ENCODE measurements at regions not wholly inside any gene's neighbourhood (a gene's known extent, or its start where the extent isn't known, plus 50 kb on each side); places are given as distances from the start of the nearest gene placed in this dataset.
"Not testable (repeated sequence)": the region's sequence is repeated elsewhere in the genome, so short reads cannot be mapped to it uniquely, and the experiment has no call there.

- Histone ChIP-seq H3K4me3 (ENCODE audit: insufficient read depth, low read depth, low read length) (no peak overlapping the region), H3K9me3 (ENCODE audit: control insufficient read depth, low read length) (no peaks in the 10 kb centered on the region), H3K27me3 (ENCODE audit: control insufficient read depth, insufficient read depth, low read length, poor library complexity, severe bottlenecking) (no peaks in the 10 kb centered on the region), H3K4me1 (ENCODE audit: control insufficient read depth, insufficient read depth, low read length) (no peaks in the 10 kb centered on the region), H3K36me3 (ENCODE audit: control insufficient read depth, insufficient read depth, low read length) (no peaks in the 10 kb centered on the region), H3K27ac (ENCODE audit: insufficient read depth, low read depth, low read length, poor library complexity, severe bottlenecking) (no peak overlapping the region)
- WGBS, 2 experiments, result 93 to 95% methylated on average over 7 of the region's 7 CpGs
Measured at GRCh38 chr9:89942643-89943042, 337.8 kb downstream of the GADD45G start.

GRCh38 chr9:89943309-89943708, 338.5 kb downstream of the GADD45G start:
- WGBS, 2 experiments, result 77 to 80% methylated on average over 2 of the region's 2 CpGs
- no peaks in the 10 kb centered on the region for H3K9me3 ChIP-seq (ENCODE audit: control insufficient read depth, low read length)
- H3K36me3 ChIP-seq (ENCODE audit: control insufficient read depth, insufficient read depth, low read length), result no peaks in the 10 kb centered on the region
- H3K4me1 ChIP-seq (ENCODE audit: control insufficient read depth, insufficient read depth, low read length), result no peaks in the 10 kb centered on the region
- no peak overlapping the region for H3K4me3 ChIP-seq (ENCODE audit: insufficient read depth, low read depth, low read length)
- H3K27ac ChIP-seq (ENCODE audit: insufficient read depth, low read depth, low read length, poor library complexity, severe bottlenecking), result no peak overlapping the region
- no peaks in the 10 kb centered on the region for H3K27me3 ChIP-seq (ENCODE audit: control insufficient read depth, insufficient read depth, low read length, poor library complexity, severe bottlenecking)

- H3K4me1 ChIP-seq (ENCODE audit: control insufficient read depth, insufficient read depth, low read length), result no peaks in the 10 kb centered on the region
- no peak overlapping the region for H3K27ac ChIP-seq (ENCODE audit: insufficient read depth, low read depth, low read length, poor library complexity, severe bottlenecking)
- H3K27me3 ChIP-seq (ENCODE audit: control insufficient read depth, insufficient read depth, low read length, poor library complexity, severe bottlenecking), result no peaks in the 10 kb centered on the region
- H3K36me3 ChIP-seq (ENCODE audit: control insufficient read depth, insufficient read depth, low read length), result no peaks in the 10 kb centered on the region
- H3K9me3 ChIP-seq (ENCODE audit: control insufficient read depth, low read length), result no peaks in the 10 kb centered on the region
- no peak overlapping the region for H3K4me3 ChIP-seq (ENCODE audit: insufficient read depth, low read depth, low read length)
- 88 to 98% methylated on average over 1 to 3 of the region's 3 CpGs for WGBS, 2 experiments
Measured at GRCh38 chr9:89943728-89944127, 338.9 kb downstream of the GADD45G start.

- Histone ChIP-seq H3K4me1 (ENCODE audit: control insufficient read depth, insufficient read depth, low read length) (no peaks in the 10 kb centered on the region), H3K36me3 (ENCODE audit: control insufficient read depth, insufficient read depth, low read length) (no peaks in the 10 kb centered on the region), H3K4me3 (ENCODE audit: insufficient read depth, low read depth, low read length) (no peak overlapping the region), H3K27me3 (ENCODE audit: control insufficient read depth, insufficient read depth, low read length, poor library complexity, severe bottlenecking) (no peaks in the 10 kb centered on the region), H3K27ac (ENCODE audit: insufficient read depth, low read depth, low read length, poor library complexity, severe bottlenecking) (no peak overlapping the region), H3K9me3 (ENCODE audit: control insufficient read depth, low read length) (no peaks in the 10 kb centered on the region)
- 74 to 85% methylated on average over 4 of the region's 4 CpGs for WGBS, 2 experiments
Measured at GRCh38 chr9:89945133-89945532, 340.3 kb downstream of the GADD45G start.

GRCh38 chr9:89946741-89947140, 341.9 kb downstream of the GADD45G start:
- 77 to 84% methylated on average over 3 of the region's 3 CpGs for WGBS, 2 experiments
- H3K4me1 ChIP-seq (ENCODE audit: control insufficient read depth, insufficient read depth, low read length), result no peaks in the 10 kb centered on the region

GRCh38 chr9:89949111-89949510, 344.3 kb downstream of the GADD45G start:
- Histone ChIP-seq H3K4me3 (ENCODE audit: insufficient read depth, low read depth, low read length) (no peak overlapping the region), H3K4me1 (ENCODE audit: control insufficient read depth, insufficient read depth, low read length) (no peaks in the 10 kb centered on the region)
- WGBS, 2 experiments, result 89 to 92% methylated on average over 4 of the region's 4 CpGs

More at GRCh38 chr9:89946741-89947140, 341.9 kb downstream of the GADD45G start:
- Histone ChIP-seq H3K27me3 (ENCODE audit: control insufficient read depth, insufficient read depth, low read length, poor library complexity, severe bottlenecking) (no peaks in the 10 kb centered on the region), H3K4me3 (ENCODE audit: insufficient read depth, low read depth, low read length) (no peak overlapping the region), H3K27ac (ENCODE audit: insufficient read depth, low read depth, low read length, poor library complexity, severe bottlenecking) (no peak overlapping the region), H3K36me3 (ENCODE audit: control insufficient read depth, insufficient read depth, low read length) (no peaks in the 10 kb centered on the region), H3K9me3 (ENCODE audit: control insufficient read depth, low read length) (no peaks in the 10 kb centered on the region)

GRCh38 chr9:89951675-89952074, 346.9 kb downstream of the GADD45G start:
- H3K9me3 ChIP-seq (ENCODE audit: control insufficient read depth, low read length), result no peaks in the 10 kb centered on the region
- 92 to 97% methylated on average over 4 of the region's 4 CpGs for WGBS, 2 experiments
- H3K27me3 ChIP-seq (ENCODE audit: control insufficient read depth, insufficient read depth, low read length, poor library complexity, severe bottlenecking), result no peaks in the 10 kb centered on the region
- H3K4me1 ChIP-seq (ENCODE audit: control insufficient read depth, insufficient read depth, low read length), result no peaks in the 10 kb centered on the region
- no peak overlapping the region for H3K27ac ChIP-seq (ENCODE audit: insufficient read depth, low read depth, low read length, poor library complexity, severe bottlenecking)
- H3K36me3 ChIP-seq (ENCODE audit: control insufficient read depth, insufficient read depth, low read length), result no peaks in the 10 kb centered on the region
- no peak overlapping the region for H3K4me3 ChIP-seq (ENCODE audit: insufficient read depth, low read depth, low read length)

More at GRCh38 chr9:89949111-89949510, 344.3 kb downstream of the GADD45G start:
- Histone ChIP-seq H3K27me3 (ENCODE audit: control insufficient read depth, insufficient read depth, low read length, poor library complexity, severe bottlenecking) (no peaks in the 10 kb centered on the region), H3K27ac (ENCODE audit: insufficient read depth, low read depth, low read length, poor library complexity, severe bottlenecking) (no peak overlapping the region), H3K36me3 (ENCODE audit: control insufficient read depth, insufficient read depth, low read length) (no peaks in the 10 kb centered on the region), H3K9me3 (ENCODE audit: control insufficient read depth, low read length) (no peaks in the 10 kb centered on the region)

GRCh38 chr9:89952401-89952800, 347.6 kb downstream of the GADD45G start:
- Histone ChIP-seq H3K9me3 (ENCODE audit: control insufficient read depth, low read length) (no peaks in the 10 kb centered on the region), H3K27ac (ENCODE audit: insufficient read depth, low read depth, low read length, poor library complexity, severe bottlenecking) (no peak overlapping the region), H3K36me3 (ENCODE audit: control insufficient read depth, insufficient read depth, low read length) (no peaks in the 10 kb centered on the region), H3K4me3 (ENCODE audit: insufficient read depth, low read depth, low read length) (no peak overlapping the region), H3K27me3 (ENCODE audit: control insufficient read depth, insufficient read depth, low read length, poor library complexity, severe bottlenecking) (no peaks in the 10 kb centered on the region), H3K4me1 (ENCODE audit: control insufficient read depth, insufficient read depth, low read length) (no peaks in the 10 kb centered on the region)
- 97% methylated on average over 3 to 4 of the region's 4 CpGs for WGBS, 2 experiments

- not testable (repeated sequence) for H3K36me3 ChIP-seq (ENCODE audit: control insufficient read depth, insufficient read depth, low read length); H3K9me3 ChIP-seq (ENCODE audit: control insufficient read depth, low read length); H3K27ac ChIP-seq (ENCODE audit: insufficient read depth, low read depth, low read length, poor library complexity, severe bottlenecking); H3K27me3 ChIP-seq (ENCODE audit: control insufficient read depth, insufficient read depth, low read length, poor library complexity, severe bottlenecking); H3K4me3 ChIP-seq (ENCODE audit: insufficient read depth, low read depth, low read length); H3K4me1 ChIP-seq (ENCODE audit: control insufficient read depth, insufficient read depth, low read length)
- 83 to 88% methylated on average over 3 of the region's 4 CpGs for WGBS, 2 experiments
Measured at GRCh38 chr9:89953263-89953662, 348.5 kb downstream of the GADD45G start.

- Histone ChIP-seq H3K4me3 (ENCODE audit: insufficient read depth, low read depth, low read length) (no peak overlapping the region), H3K9me3 (ENCODE audit: control insufficient read depth, low read length) (no peaks in the 10 kb centered on the region)
- WGBS, 2 experiments, result 84% methylated on average over 16 of the region's 16 CpGs
Measured at GRCh38 chr9:89953824-89954615, 349.2 kb downstream of the GADD45G start.

More at GRCh38 chr9:89953824-89954615, 349.2 kb downstream of the GADD45G start:
- no peaks in the 10 kb centered on the region for H3K36me3 ChIP-seq (ENCODE audit: control insufficient read depth, insufficient read depth, low read length)
- H3K4me1 ChIP-seq (ENCODE audit: control insufficient read depth, insufficient read depth, low read length), result no peaks in the 10 kb centered on the region
- H3K27ac ChIP-seq (ENCODE audit: insufficient read depth, low read depth, low read length, poor library complexity, severe bottlenecking), result no peak overlapping the region
- no peaks in the 10 kb centered on the region for H3K27me3 ChIP-seq (ENCODE audit: control insufficient read depth, insufficient read depth, low read length, poor library complexity, severe bottlenecking)
